Activated naive CD4-positive, alpha-beta T cell treated with anti-CD3 and anti-CD28 coated beads for 36 hours (primary cell): ENCODE measurements at regions not wholly inside any gene's neighbourhood (a gene's known extent, or its start where the extent isn't known, plus 50 kb on each side); places are given as distances from the start of the nearest gene placed in this dataset.

Experiments
- CTCF ChIA-PET: fragments of 350-600 bp; sonication (Branson Sonifier 250); formaldehyde crosslinking; loops from one replicate; lab custom pipeline; 2021; ENCODE audit warnings: antibody characterized with exemption; lab: Charles Lee
- DNase-seq: peaks from one replicate; pipeline ENCODE4 v3.0.0-alpha.2; 2020
- H3K27ac Mint-ChIP-seq: one replicate; pipeline ENCODE4 v1.8.0; 2021; ENCODE audit warnings: mild to moderate bottlenecking, mixed read lengths
- H3K27me3 Mint-ChIP-seq: one replicate; pipeline ENCODE4 v1.8.0; 2021; ENCODE audit warnings: low read depth, mixed read lengths
- H3K36me3 Mint-ChIP-seq: one replicate; pipeline ENCODE4 v1.8.0; 2021; ENCODE audit warnings: low read depth, mixed read lengths
- H3K4me1 Mint-ChIP-seq: one replicate; pipeline ENCODE4 v1.8.0; 2021; ENCODE audit warnings: low read depth, mixed read lengths
- H3K4me3 Mint-ChIP-seq: one replicate; pipeline ENCODE4 v1.8.0; 2021; ENCODE audit warnings: mild to moderate bottlenecking, moderate library complexity, mixed read lengths
- H3K9me3 Mint-ChIP-seq: one replicate; pipeline ENCODE4 v1.8.0; 2021; ENCODE audit warnings: mixed read lengths
- intact Hi-C: fragments of 100-400 bp; cut with micrococcal nuclease; formaldehyde crosslinking; loops from one replicate; pipeline ENCODE4 v1.15.1; 2023

GRCh38 chr3:73772076-73772886 is 147.5 kb upstream of the PDZRN3 start:
- DNase-seq: no peak
- Mint-ChIP-seq H3K36me3 (no peaks in the 10 kb centered on the region), H3K9me3 (peaks cover 2% of the 10 kb centered on the region), H3K27ac (no peak overlapping the region), H3K4me1 (peaks cover 2% of the 10 kb centered on the region), H3K27me3 (no peaks in the 10 kb centered on the region), H3K4me3 (no peak overlapping the region)
- intact Hi-C loops: no loop called here
- CTCF ChIA-PET: no interaction called here

GRCh38 chr3:73768524-73769308 is 144.0 kb upstream of the PDZRN3 start:
- intact Hi-C loops: no loop called here
- Mint-ChIP-seq H3K9me3 (peaks cover 2% of the 10 kb centered on the region), H3K27me3 (no peaks in the 10 kb centered on the region), H3K4me1 (peaks cover 2% of the 10 kb centered on the region), H3K4me3 (no peak overlapping the region), H3K27ac (no peak overlapping the region), H3K36me3 (no peaks in the 10 kb centered on the region)
- no peak for DNase-seq
- CTCF ChIA-PET: no interaction called here

- H3K27me3 Mint-ChIP-seq: no peaks in the 10 kb centered on the region
- CTCF ChIA-PET: interaction anchor here (0.6 to 0.7 kb wide), 2 partner anchors 309 to 536 kb away, joined by 3 read pairs; no protein-coding TSS in a partner anchor
- H3K4me1 Mint-ChIP-seq: peaks cover 2% of the 10 kb centered on the region
- H3K36me3 Mint-ChIP-seq: no peaks in the 10 kb centered on the region
- no peak for DNase-seq
- peaks cover 2% of the 10 kb centered on the region for H3K9me3 Mint-ChIP-seq
- intact Hi-C loops: no loop called here
- no peak overlapping the region for H3K27ac Mint-ChIP-seq
- H3K4me3 Mint-ChIP-seq: no peak overlapping the region
Observed at GRCh38 chr3:73766599-73767381, 142.0 kb upstream of the PDZRN3 start.

GRCh38 chr3:73765878-73766545 is 141.3 kb upstream of the PDZRN3 start:
- intact Hi-C loops: no loop called here
- no peaks in the 10 kb centered on the region for H3K36me3 Mint-ChIP-seq
- peaks cover 2% of the 10 kb centered on the region for H3K9me3 Mint-ChIP-seq
- DNase-seq: no peak
- no peaks in the 10 kb centered on the region for H3K27me3 Mint-ChIP-seq
- peaks cover 2% of the 10 kb centered on the region for H3K4me1 Mint-ChIP-seq
- H3K4me3 Mint-ChIP-seq: no peak overlapping the region
- CTCF ChIA-PET: interaction anchor here (0.7 kb wide), 1 partner anchor 535 kb away, joined by 3 read pairs; no protein-coding TSS in a partner anchor
- no peak overlapping the region for H3K27ac Mint-ChIP-seq

- Mint-ChIP-seq H3K4me1 (peaks cover 2% of the 10 kb centered on the region), H3K4me3 (no peak overlapping the region), H3K36me3 (no peaks in the 10 kb centered on the region), H3K9me3 (no peaks in the 10 kb centered on the region), H3K27me3 (peaks cover 2% of the 10 kb centered on the region), H3K27ac (no peak overlapping the region)
- DNase-seq: no peak
- intact Hi-C loops: no loop called here
- CTCF ChIA-PET: no interaction called here
Observed at GRCh38 chr3:73762855-73763254, 138.1 kb upstream of the PDZRN3 start.

- Mint-ChIP-seq H3K9me3 (no peaks in the 10 kb centered on the region), H3K4me3 (no peak overlapping the region), H3K27me3 (peaks cover 2% of the 10 kb centered on the region), H3K36me3 (no peaks in the 10 kb centered on the region), H3K27ac (no peak overlapping the region), H3K4me1 (no peaks in the 10 kb centered on the region)
- no peak for DNase-seq
- intact Hi-C loops: no loop called here
- CTCF ChIA-PET: no interaction called here
Observed at GRCh38 chr3:73759297-73759711, 134.6 kb upstream of the PDZRN3 start.

GRCh38 chr3:73757536-73757935 is 132.8 kb upstream of the PDZRN3 start:
- intact Hi-C loops: no loop called here
- DNase-seq: no peak
- no peaks in the 10 kb centered on the region for H3K9me3 Mint-ChIP-seq
- peaks cover 2% of the 10 kb centered on the region for H3K27me3 Mint-ChIP-seq
- no peak overlapping the region for H3K4me3 Mint-ChIP-seq
- H3K36me3 Mint-ChIP-seq: no peaks in the 10 kb centered on the region
- H3K4me1 Mint-ChIP-seq: no peaks in the 10 kb centered on the region
- H3K27ac Mint-ChIP-seq: no peak overlapping the region
- CTCF ChIA-PET: interaction anchor here (0.6 kb wide), 1 partner anchor 49 kb away, joined by 3 read pairs; no protein-coding TSS in a partner anchor

GRCh38 chr3:73753985-73754384 is 129.2 kb upstream of the PDZRN3 start:
- Mint-ChIP-seq H3K27me3 (peaks cover 2% of the 10 kb centered on the region), H3K36me3 (no peaks in the 10 kb centered on the region), H3K4me1 (no peaks in the 10 kb centered on the region), H3K27ac (no peak overlapping the region), H3K9me3 (peaks cover 2% of the 10 kb centered on the region), H3K4me3 (no peak overlapping the region)
- CTCF ChIA-PET: no interaction called here
- DNase-seq: no peak
- intact Hi-C loops: no loop called here

- H3K36me3 Mint-ChIP-seq: no peaks in the 10 kb centered on the region
- H3K9me3 Mint-ChIP-seq: peaks cover 2% of the 10 kb centered on the region
- no peak overlapping the region for H3K4me3 Mint-ChIP-seq
- no peaks in the 10 kb centered on the region for H3K4me1 Mint-ChIP-seq
- intact Hi-C loops: no loop called here
- CTCF ChIA-PET: no interaction called here
- no peaks in the 10 kb centered on the region for H3K27me3 Mint-ChIP-seq
- DNase-seq: no peak
- no peak overlapping the region for H3K27ac Mint-ChIP-seq
Observed at GRCh38 chr3:73752338-73752737, 127.6 kb upstream of the PDZRN3 start.

- DNase-seq: no peak
- intact Hi-C loops: no loop called here
- Mint-ChIP-seq H3K27ac (no peak overlapping the region), H3K4me1 (no peaks in the 10 kb centered on the region), H3K9me3 (no peaks in the 10 kb centered on the region), H3K4me3 (no peak overlapping the region), H3K36me3 (no peaks in the 10 kb centered on the region), H3K27me3 (no peaks in the 10 kb centered on the region)
- CTCF ChIA-PET: no interaction called here
Observed at GRCh38 chr3:73746623-73747022, 121.9 kb upstream of the PDZRN3 start.

- no peak overlapping the region for H3K27ac Mint-ChIP-seq
- H3K27me3 Mint-ChIP-seq: no peaks in the 10 kb centered on the region
- CTCF ChIA-PET: no interaction called here
- no peak for DNase-seq
- no peaks in the 10 kb centered on the region for H3K36me3 Mint-ChIP-seq
- intact Hi-C loops: no loop called here
- H3K4me3 Mint-ChIP-seq: no peak overlapping the region
- H3K4me1 Mint-ChIP-seq: no peaks in the 10 kb centered on the region
- no peaks in the 10 kb centered on the region for H3K9me3 Mint-ChIP-seq
Observed at GRCh38 chr3:73745526-73746191, 120.9 kb upstream of the PDZRN3 start.
